AG20443 (cell line): ENCODE measurements at regions not wholly inside any gene's neighbourhood (a gene's known extent, or its start where the extent isn't known, plus 50 kb on each side); places are given as distances from the start of the nearest gene placed in this dataset.
"Not testable (repeated sequence)": the region's sequence is repeated elsewhere in the genome, so short reads cannot be mapped to it uniquely, and the experiment has no call there.

Experiments used
- DNase-seq: peaks from one replicate; pipeline ENCODE4 v3.0.0; 2012; ENCODE audit warnings: low spot score, mixed read lengths

DNA sequence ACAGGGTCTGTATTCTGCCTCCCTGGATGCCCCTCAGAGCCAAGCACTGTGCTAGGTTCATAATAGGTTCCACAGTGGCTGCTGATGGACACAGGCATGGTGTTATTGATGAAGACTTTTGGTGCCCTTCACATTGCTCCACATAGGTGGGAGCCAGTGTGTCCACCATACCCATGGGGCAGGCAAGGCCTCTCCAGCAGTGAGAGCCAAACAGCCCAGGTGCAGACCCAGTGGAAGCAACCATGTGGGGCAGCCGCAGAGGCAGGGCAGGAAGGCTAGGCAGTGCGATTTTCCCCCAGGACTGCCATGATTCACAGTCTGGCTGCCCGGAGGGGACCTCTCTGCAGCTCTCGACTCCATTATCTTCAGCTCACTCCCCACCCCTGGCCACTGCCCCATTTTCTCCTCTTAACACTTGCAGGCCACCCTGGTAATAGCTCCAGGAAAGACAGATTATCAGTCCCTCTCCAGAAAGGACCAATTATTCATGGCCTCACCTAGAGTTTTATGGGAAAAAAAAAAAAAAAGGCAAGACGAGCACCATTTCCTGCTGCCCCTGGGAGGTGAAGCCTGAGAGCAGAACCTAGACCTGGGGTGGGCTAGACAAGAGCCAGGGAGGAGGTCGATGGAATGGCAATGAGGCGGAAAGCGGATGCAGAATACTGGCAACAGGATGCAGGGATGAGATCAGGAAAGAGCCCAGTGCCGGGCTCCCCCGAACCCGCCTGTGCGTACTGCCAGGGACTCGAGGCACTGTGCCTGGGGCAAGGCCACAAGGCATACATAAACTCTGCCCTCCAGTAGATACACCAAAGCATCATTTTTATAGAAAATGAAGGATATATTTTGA, 343.0 kb upstream of the NCAM1 start:
- no peak for DNase-seq

DNA sequence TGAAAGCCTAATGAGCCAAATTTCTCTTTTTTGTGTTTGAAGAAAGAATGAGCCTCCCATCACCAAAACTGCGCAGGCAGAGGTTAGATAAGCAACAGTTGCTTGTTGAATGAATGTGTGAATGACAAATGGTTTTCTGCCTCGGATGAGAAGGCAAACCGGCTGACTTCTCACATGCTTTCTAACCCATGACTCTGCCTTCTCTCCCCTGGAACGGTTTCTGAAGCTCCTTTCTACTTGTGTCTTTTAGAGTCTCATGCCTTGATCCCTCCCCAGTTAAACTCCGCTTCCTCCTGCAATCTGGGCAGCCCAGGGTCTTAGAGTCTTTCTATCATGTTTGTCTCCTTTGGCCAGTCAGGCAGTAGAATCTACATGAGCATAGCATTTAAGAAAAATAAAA, 342.1 kb upstream of the NCAM1 start:
- DNase-seq: no peak

DNA sequence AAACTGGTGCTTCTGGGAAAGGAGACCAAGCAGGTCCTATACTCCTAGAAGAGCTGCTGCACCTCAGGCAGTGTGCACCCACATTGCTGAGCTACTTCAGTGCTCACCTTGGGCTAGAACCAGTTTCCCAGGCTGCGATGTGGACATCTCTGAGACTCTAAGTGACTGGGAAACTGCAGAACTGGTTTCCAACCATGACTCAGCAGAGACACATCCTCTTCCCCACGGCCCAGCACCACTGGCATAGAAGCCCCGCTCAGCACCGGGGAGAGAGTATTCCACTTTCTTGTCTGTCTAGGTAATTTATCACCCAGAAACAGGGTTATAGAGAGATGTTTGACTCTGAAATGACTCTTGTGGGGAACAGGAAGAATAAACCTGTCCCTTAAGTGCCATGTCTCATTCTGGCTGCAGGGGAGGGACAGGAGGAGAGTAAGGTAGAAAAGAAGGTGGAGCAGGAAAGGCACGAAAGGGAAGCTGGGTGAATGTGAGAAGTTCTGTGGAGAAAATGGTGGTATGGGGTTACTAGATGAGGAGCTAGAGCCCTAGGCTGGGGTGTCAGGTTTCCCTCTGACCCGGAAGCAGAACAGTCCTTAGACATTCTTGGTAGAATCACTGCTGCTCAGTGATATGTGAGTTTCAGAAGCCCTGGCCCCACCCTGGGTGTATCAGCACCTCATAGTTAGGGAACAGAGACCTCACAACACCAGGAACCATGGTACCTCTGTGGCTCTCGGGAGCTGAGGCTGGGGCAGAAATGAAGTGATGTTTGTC, 340.4 kb upstream of the NCAM1 start:
- DNase-seq: peak; percentile 42

DNA sequence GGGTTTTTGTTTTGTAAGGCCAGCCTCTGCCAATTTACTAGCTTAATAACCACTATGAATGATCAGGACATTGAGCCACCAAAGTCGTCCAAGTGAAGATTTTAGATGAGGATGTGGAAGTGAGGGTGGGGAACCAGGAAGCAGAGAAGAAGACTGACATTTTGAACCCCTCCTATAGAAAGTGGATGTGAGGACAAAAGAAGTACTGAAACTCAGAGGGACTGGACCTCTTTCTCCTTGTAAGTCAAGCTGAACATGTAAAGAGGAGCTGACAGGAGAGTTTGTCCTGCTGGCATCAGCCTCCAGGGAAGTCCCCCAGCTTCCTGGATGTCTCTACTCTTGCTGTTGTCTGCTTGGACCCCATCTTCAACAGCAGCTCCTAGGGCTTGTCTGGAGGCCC, 338.2 kb upstream of the NCAM1 start:
- DNase-seq: no peak

DNA sequence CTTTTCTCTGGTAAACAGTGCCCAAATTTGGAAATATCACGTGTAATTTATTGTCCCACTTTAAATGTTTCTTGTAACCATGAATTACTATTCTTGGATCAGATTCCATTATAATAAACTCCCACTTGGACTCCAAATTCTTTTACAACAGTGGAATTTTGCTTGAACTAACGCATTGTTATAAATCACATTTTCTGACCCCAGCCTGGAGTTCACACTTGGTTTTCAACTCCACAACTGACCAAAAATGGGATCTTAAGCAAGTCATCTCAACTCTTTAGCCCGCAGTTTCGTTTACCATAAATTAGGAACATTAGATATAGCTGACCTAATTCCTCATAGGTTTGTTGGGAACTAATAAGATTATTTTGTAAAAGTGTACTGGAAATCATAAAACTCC, 336.8 kb upstream of the NCAM1 start:
- DNase-seq: no peak

DNA sequence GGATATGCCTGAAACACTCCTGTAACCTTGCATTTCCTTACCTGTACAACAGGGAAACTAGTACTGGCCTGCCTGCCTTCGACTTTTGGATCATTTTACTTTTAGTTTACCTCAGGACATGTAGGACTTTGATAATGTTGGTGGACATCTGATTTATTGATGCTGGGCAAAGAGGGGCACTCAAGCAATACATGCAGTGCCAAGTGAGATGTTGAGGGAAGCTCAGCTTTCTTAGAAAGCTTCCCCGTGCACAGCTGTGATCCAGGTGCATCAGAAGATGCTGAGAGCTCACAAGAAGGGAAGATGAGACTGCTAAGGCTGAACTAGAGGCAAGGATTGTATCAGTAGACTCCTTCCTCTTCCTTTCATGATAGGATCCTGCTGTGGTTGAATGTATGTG, 336.2 kb upstream of the NCAM1 start:
- not testable (repeated sequence) for DNase-seq

DNA sequence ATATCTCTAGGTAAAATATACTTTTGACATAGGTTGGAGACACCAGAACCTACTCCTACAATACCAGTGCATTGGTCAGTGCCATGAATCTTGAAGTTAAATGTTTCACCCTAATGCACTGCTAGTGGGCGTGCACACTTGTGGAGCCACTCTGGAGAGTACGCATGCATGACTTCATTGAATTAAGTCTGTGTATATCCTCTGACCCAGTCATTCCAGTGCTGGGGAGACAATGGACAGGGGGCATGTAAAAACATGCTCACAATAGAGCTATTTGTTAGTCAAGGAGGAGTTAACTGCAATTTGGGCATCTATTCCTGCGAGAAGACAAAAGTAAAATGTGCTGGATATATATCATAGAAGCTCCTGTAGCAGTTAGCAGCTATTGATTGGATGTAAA, 335.4 kb upstream of the NCAM1 start:
- no peak for DNase-seq

DNA sequence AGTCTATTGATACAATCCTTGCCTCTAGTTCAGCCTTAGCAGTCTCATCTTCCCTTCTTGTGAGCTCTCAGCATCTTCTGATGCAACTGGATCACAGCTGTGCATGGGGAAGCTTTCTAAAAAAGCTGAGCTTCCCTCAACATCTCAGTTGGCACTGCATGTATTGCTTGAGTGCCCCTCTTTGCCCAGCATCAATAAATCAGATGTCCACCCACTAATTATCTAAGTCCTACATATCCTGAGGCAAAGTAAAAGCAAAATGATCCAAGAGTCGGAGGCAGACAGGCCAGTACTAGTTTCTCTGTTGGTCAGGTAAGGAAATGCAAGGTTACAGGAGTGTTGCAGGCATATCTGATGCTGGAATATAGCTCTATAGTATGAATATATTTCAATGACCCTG, 334.5 kb upstream of the NCAM1 start:
- DNase-seq: no peak

DNA sequence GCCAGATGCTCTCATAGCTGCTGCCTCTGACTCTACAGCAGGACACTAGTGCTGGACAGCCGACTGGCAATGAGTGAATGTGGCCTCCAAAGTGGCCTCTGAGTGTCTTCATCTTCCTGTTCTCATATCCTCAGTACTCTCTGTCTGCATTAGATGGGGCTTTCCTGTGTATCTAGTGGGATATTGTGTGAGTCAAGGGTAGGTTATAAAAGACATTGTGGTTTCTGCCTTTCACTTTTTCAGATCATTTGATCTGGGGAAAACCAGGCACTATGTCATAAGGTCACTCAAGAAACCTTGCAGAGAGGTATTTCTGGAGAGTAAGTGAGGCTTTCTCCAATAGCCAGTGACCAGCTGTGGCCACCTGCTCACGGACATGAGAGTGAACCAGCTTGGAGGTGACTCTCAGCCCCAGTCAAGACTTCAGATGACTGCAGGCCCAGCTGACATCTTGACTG, 333.6 kb upstream of the NCAM1 start:
- DNase-seq: no peak

DNA sequence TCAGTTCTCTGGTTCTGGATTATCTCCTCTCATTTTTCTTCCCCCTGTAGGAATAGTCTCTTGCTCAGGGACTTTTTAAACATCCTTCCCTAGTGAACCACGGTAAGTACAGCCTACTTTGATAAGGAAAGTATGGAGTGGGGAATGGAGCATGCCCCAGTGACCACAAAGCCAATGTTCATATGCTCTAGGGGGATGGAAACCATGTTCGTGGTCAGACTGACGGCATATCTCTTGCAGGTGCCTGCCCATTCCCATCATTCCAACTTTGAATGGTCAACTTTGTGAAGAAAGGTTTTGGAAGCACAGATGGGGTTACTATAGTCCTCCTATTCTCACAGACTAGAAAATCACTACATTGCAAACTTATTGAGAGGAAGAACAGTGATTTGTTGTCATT, 332.5 kb upstream of the NCAM1 start:
- no peak for DNase-seq

DNA sequence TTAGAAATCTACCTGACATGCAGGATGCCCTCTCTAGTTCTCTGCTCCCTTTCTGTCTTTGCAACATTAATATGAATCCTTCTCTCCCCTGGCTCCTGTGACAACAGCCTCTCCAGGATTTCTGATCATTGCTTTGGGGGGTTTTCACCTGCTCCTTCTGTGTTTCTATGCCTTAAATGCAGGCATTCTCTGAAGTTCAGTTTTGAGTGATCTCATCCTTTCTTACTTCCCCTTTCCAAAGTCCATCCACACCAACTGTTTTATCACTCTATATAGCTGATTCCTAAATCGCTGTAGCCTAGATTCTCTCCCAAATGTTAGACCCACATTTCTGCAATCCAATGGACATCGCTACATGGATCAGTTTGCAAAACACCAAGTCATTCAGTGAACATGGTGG, 330.7 kb upstream of the NCAM1 start:
- no peak for DNase-seq

DNA sequence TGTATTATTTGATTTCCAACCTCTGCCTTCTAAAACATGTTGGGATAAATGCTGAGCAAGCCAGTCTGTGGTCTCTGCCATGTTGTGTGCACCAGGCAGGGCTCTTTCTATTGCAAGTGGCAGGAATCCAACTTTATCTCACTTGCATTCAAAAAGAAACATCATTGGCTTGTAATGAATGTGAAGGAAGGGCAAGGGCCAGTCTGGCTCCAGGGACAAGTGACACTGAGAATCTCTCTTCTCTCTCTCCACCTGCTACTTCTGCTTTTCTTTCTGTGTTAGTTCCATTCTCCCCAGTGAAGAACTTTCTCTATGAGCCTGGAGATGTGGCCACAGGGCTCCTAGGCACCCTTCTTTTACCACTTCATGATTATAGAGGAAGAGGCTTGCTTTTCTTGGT, 329.9 kb upstream of the NCAM1 start:
- DNase-seq: no peak

DNA sequence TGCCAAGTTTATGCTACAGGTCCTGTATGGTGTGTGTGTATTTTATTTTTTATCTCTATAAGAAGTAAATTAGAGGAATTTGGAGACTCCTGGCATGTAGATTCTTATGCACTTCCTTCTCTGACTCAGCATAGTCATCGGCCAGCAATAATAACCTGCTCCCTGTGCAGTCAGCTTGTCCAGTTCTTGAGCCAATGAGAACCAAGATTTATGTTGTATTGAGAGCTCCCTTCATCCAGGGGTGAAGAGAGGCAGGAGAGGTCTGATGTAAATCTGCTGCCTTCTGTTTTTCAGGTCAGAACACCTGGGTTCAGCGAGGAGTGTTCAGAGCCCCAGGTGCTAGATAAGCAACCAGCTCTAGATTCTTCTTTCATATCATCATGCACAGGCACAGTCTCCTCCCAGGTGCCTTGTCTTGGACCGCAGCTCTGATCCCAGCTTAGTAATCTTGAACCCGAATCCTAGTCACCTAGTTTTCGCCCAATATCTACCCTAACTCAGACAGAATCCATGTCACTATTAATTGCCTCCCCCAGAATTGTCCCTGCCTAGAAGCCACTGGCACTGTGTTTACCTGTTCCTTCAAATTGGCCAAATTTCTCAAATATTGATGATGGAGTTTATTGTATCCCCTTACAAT, 328.2 kb upstream of the NCAM1 start:
- no peak for DNase-seq

DNA sequence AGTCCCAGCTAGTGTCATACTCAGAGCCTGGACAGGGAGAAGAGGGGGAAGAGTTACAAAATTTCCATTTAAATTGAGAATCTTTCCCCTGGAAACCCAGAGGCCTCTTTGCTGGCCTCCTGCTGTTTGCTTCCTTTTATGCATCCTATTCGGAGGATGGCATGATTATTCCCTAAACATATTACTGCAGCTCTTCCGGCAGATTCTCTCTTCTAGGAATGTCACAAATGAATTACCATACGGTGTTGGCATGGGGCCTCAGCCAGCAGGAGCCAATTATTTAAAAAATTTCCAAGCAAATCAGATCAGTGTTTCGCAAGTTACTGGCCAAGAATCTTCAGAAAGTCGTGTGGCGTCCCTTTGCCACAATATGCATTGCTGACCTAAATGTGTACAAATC, 326.7 kb upstream of the NCAM1 start:
- peak; percentile 40 for DNase-seq

DNA sequence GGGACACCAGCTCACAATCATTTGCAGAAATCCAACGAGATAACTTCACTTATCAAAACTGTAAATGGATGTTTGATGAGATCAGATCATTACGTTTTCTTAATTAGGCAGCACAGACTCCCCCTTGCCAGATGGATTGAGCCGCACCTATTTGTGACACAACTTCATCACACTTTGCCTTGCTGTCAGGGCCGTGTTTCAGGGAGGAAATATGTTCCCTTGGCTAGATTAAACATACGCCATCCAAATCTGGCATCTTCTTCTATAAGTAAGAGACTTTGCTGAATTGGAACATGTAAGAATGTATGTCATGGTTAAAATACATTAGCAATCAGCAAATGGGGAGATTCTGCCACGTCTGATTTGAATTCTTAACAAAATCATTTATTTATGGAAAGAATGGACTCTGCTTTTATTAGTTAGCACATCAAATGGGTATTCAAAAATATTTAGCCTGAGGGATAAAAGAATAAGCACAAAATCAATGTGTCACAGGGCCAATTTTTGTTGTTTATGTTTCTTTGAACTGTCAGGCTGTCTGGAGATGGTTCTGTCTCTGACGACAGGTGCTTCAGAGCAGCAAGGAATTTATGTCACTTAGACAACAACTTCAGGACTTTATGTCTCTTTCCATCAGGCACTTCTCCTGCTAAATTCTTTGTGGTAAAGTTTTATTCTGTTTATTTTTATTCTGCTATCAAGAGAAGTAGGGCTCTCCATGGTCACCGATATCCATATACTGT, 326.1 kb upstream of the NCAM1 start:
- no peak for DNase-seq

DNA sequence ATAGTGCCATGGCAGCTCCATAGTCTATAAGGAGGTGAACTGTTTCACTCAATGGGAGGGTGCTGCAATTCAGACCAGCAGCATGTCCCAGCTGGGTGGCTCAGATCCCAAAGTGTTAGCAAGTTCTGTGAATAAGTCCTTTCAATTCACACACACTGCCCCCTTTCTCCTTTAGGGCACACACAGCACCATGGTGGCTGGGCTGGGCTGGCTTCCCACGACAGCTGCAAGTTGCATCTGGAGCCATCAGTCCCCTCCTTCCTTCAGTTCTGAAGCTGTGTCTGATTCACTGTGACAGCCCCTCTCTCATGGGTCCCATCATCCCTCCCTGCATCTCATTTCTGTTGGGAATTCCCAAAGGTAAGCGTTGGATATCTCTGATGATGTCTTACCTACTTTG, 324.1 kb upstream of the NCAM1 start:
- no peak for DNase-seq

DNA sequence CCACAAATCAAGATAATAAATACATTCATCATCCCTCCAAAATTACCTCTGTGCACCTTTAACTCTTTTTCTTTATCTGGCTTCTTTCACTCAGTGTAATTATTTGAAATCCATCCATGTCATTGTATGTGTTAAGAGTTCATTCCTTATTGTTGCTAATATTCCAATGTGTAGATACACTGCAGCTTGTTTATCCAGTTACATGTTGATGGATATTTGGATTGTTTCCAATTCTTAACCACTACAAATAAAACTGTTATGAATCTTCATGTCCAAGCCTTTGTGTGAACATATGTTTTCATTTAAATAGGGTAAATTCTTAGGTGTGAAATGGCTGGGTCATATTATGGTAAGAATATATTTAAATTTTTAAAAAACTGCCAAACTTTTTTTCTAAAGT, 323.3 kb upstream of the NCAM1 start:
- no peak for DNase-seq

DNA sequence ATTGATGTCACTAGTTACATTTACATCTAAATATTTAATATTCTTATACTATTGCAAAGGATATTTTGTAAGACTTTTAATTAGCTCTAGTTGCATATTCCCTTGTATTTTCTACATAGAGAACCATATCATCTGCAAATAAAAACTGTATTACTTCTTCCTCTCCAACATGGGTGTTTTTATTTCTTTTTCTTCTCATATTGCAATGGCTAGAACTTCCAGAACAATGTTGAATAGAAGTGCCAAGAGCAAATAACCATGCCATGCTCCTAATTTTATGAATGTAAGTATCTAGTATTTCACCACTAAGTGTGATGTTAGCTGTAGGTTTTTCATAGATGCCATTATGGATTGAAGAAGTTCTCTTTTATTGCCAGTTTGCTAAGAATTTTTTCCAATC, 321.8 kb upstream of the NCAM1 start:
- no peak for DNase-seq

DNA sequence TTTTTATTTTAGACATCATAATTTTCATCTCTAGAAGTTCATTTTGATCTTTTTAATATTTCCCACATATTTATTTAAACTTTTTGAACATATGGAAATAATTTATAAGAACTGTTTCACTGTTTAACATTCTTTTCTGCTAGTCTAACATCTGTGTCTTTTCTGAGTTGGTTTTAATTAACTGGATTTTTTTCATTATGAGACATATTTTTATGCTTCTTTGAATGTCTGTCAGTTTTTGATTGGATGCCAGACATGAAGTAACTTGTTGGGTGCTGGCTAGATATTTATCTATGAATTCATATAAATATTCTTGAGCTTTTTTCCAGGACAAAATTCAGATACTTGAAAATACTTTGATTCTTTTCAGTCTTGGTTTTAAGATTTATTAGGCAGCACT, 317.8 kb upstream of the NCAM1 start:
- no peak for DNase-seq

DNA sequence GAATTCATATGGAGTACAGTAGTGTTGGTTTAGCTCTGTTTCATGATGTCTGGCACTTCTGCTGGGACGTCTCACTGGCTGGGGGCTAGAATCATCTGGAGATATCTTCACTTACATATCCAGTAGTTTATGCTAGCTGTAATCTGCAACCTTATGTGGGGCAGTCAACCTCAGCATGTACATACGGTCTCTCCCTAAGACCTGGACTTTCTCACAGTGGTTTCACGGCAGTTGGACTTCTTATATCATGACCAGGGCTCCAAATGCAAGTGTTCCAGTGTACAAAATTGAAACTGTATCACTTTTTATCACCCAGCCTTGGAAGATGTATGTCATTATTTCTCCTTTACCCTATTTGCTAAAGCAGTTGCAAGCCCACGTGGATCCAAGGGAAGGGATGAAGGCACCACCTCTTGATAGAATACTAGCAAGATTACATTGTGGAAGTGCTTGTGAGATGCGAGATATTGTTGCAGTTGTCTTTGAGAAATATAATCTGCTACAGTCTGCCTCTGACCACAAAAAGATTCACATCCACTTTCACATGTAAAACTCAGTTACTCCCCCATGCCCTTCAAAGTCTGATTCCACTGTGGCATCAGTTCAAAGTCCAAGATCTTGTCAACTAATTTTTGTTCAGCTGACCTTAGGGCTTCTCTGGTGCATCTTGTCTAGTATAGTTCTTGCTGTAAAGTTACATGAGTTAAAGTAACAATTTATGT, 316.6 kb upstream of the NCAM1 start:
- DNase-seq: no peak

DNA sequence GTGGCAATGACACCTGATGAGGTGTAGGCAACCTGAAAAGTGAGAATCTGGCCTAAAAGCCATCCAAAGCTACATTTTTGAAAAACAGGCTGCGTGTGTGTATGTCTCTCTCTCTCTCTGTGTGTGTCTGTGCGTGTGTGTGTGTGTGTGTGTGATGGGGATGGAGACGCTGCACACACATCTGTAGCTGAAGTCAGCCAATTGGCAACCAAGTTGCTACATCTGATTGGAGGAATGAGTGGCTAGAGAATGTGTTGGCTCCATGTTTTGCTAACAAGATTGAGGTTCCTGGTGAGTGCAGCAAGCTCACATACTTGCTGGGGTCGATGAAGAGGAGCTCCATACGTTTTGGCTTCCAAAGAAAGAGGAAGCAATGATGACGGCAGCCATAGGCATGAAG, 311.4 kb upstream of the NCAM1 start:
- DNase-seq: no peak

DNA sequence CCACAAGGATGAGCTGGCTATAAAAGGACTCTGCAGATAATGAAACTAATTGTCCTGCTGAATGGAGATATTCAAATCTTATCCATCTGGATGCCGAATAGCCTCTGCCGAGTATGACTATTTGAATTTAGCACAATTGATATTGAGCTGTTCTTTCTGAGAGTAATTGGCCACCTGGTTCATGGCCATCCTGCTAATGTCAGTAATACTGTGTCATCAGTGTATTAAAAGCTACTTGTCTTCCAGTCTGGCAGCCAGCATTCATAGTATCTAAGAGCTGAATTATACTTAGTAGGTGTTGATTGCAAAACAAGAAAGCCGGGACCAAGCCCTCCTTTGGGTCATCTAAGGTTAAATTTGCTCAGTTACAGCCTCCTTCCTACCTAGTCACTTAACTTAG, 310.7 kb upstream of the NCAM1 start:
- DNase-seq: no peak
